HepG2 (cell line): ENCODE measurements at regions not wholly inside any gene's neighbourhood (a gene's known extent, or its start where the extent isn't known, plus 50 kb on each side); places are given as distances from the start of the nearest gene placed in this dataset.

Experiments used
- ATAC-seq: fragments of 200-7000 bp; cut with Tn5 transposase; 3 replicates; pipeline ENCODE4 v1.9.1; 2020; ENCODE audit warnings: mild to moderate bottlenecking, moderate library complexity
- BruUV-seq: library from RNA; stranded (reverse); fragments of 400-500 nt; replicated peaks from 2 replicates; lab custom pipeline; 2021; lab: Mats Ljungman, UMichigan
- CTCF ChIA-PET: fragments of 300-600 bp; formaldehyde crosslinking; extraction: SDS; loops from one replicate; lab custom pipeline; 2021; ENCODE audit warnings: low total read pairs, inconsistent platforms, low intra/inter-chr PET ratio; lab: Yijun Ruan, JAX
- POLR2A ChIA-PET: fragments of 350-600 bp; sonication (Branson Sonifier 250); formaldehyde crosslinking; loops from one replicate; lab custom pipeline; 2020; ENCODE audit warnings: antibody characterized with exemption, inconsistent platforms; lab: Yijun Ruan, JAX
- DNase-seq: peaks from one replicate; pipeline ENCODE4 v3.0.0-alpha.2; 2015; ENCODE audit warnings: low spot score
- FAIRE-seq: peaks from 3 replicates; lab custom pipeline; 2011; peaks lifted over from hg19 to GRCh38; lab: Jason Lieb, UNC
- H2AFZ ChIP-seq: one replicate; pipeline ENCODE4 v1.6.1; 2011; ENCODE audit warnings: low read length, inconsistent platforms
- H3K27ac ChIP-seq: fragments of 300-600 bp; 3 replicates; pipeline ENCODE4 v1.8.0; 2011; ENCODE audit warnings: mixed run types, mild to moderate bottlenecking, mixed read lengths, low read length, inconsistent platforms; ENCODE audit not compliant: insufficient read depth; ENCODE audit errors: extremely low read length
- H3K27me3 ChIP-seq, 2 experiments: fragments of 200-600 bp in 1 of 2; 2 replicates in 1 of 2; 3 replicates in 1 of 2; pipeline versions ENCODE4 v1.6.0 to v1.8.0; 2011; ENCODE audit warnings: low read length in 2 of 2, mild to moderate bottlenecking in 2 of 2, moderate library complexity in 2 of 2, inconsistent platforms in 1 of 2; ENCODE audit not compliant: insufficient read depth in 2 of 2, control insufficient read depth in 1 of 2
- H3K36me3 ChIP-seq, 2 experiments: fragments of 200-600 bp in 1 of 2; replicated peaks in 1 of 2; 2 replicates in 1 of 2; 3 replicates in 1 of 2; pipeline versions ENCODE4 v1.5.1 to v1.8.0; 2011; ENCODE audit warnings: low read length in 2 of 2, inconsistent platforms in 1 of 2; ENCODE audit not compliant: insufficient read depth in 2 of 2, control insufficient read depth in 1 of 2
- H3K4me1 ChIP-seq: 2 replicates; pipeline ENCODE4 v1.5.1; 2012; ENCODE audit warnings: low read length, inconsistent platforms; ENCODE audit not compliant: insufficient read depth
- H3K4me2 ChIP-seq: 2 replicates; pipeline ENCODE4 v1.6.0; 2011; ENCODE audit warnings: low read depth, low read length, inconsistent platforms
- H3K4me3 ChIP-seq, 3 experiments: fragments of 200-600 bp in 1 of 3; sonication (generic), shearing (Covaris generic) in 1 of 3; replicated peaks in 1 of 3; 2 replicates each; pipeline ENCODE4 v1.5.1; 2011 to 2016; ENCODE audit warnings: low read length in 3 of 3, inconsistent platforms in 2 of 3, low read depth in 2 of 3, mild to moderate bottlenecking in 2 of 3, control low read depth in 1 of 3, mixed read lengths in 1 of 3; ENCODE audit not compliant: insufficient read depth in 1 of 3
- H3K79me2 ChIP-seq: one replicate; pipeline ENCODE4 v1.6.1; 2011; ENCODE audit warnings: low read length, inconsistent platforms; ENCODE audit not compliant: insufficient read depth
- H3K9ac ChIP-seq: 2 replicates; pipeline ENCODE4 v1.6.0; 2011; ENCODE audit warnings: mild to moderate bottlenecking, low read depth, low read length, inconsistent platforms; ENCODE audit not compliant: insufficient read depth
- H3K9me3 ChIP-seq: 2 replicates; pipeline ENCODE4 v1.5.1; 2012; ENCODE audit warnings: mild to moderate bottlenecking, low read length
- H4K20me1 ChIP-seq: 2 replicates; pipeline ENCODE4 v1.6.0; 2011; ENCODE audit warnings: inconsistent platforms, mild to moderate bottlenecking, low read length, moderate library complexity; ENCODE audit not compliant: insufficient read depth
- HDAC6 ChIP-seq: fragments of 200-600 bp; sonication (generic); IDR thresholded peaks from 2 replicates; pipeline ENCODE4 v1.7.0; 2017; ENCODE audit warnings: mild to moderate bottlenecking, antibody characterized with exemption, low read length, low read depth
- MAFF ChIP-seq: IDR thresholded peaks from 2 replicates; pipeline ENCODE4 v1.6.1; 2011; ENCODE audit warnings: low read depth, low read length, improper control_type of control experiment
- MAFK ChIP-seq, 2 experiments: IDR thresholded peaks in 1 of 2; conservative IDR thresholded peaks in 1 of 2; 2 replicates each; pipeline ENCODE4 v1.6.1; 2011; ENCODE audit warnings: improper control_type of control experiment in 2 of 2, low read length in 2 of 2
- NFE2L2 ChIP-seq: fragments of 150-350 bp; IDR thresholded peaks from 2 replicates; pipeline ENCODE4 v1.6.1; 2014; ENCODE audit warnings: low read length
- PHF20 ChIP-seq: sonication (generic); formaldehyde crosslinking; IDR thresholded peaks from 2 replicates; pipeline ENCODE4 v1.5.0; 2020; ENCODE audit warnings: mild to moderate bottlenecking, missing genetic modification reagents
- ZNF713 ChIP-seq: sonication (generic); formaldehyde crosslinking; IDR thresholded peaks from 2 replicates; pipeline ENCODE4 v1.4.0; 2020; ENCODE audit warnings: mild to moderate bottlenecking, missing genetic modification reagents
- WGBS: methylation state at CpG from one replicate; pipeline ENCODE4 v1.1.6; 2017; ENCODE audit warnings: low lambda C conversion rate; 5-methylcytosine and 5-hydroxymethylcytosine counted together
- in situ Hi-C: cut with HindIII; loops from 2 replicates; pipeline ENCODE4 v1.10.0; 2017; ENCODE audit warnings: low pct_unique_long_range_greater_than_20kb; ENCODE audit not compliant: extremely low pct_ligation_motif_present
- intact Hi-C: fragments of 100-400 bp; cut with micrococcal nuclease; formaldehyde crosslinking; loops from one replicate; pipeline ENCODE4 v1.10.0; 2022; ENCODE audit not compliant: unreplicated experiment

GRCh38 chrX:17278961-17279360 is 96.0 kb upstream of the NHS start:
- no peaks in the 10 kb centered on the region for H3K27me3 ChIP-seq
- ChIA-PET POLR2A (no interaction called here), CTCF (no interaction called here)
- intact Hi-C loops = no loop called here
- no peak overlapping the region for H3K9ac ChIP-seq
- WGBS = 0% methylated on average over 2 of the region's 2 CpGs
- ATAC-seq (no peak), DNase-seq (no peak), FAIRE-seq (no peak)
- in situ Hi-C loops = no loop called here
- no peak overlapping the region for H2AFZ ChIP-seq
- TF ChIP-seq PHF20 (CRISPR knock-in tag) (no peak), HDAC6 (no peak)
- H3K27ac ChIP-seq = no peak overlapping the region
- BruUV-seq = no TSS peak
- H3K4me1 ChIP-seq = no peaks in the 10 kb centered on the region
- no peaks in the 10 kb centered on the region for H3K36me3 ChIP-seq
- H3K4me2 ChIP-seq = no peak overlapping the region
- H3K4me3 ChIP-seq = no peak overlapping the region
- H4K20me1 ChIP-seq = no peaks in the 10 kb centered on the region
- no peaks in the 10 kb centered on the region for H3K9me3 ChIP-seq
- H3K79me2 ChIP-seq = no peaks in the 10 kb centered on the region

- Histone ChIP-seq H3K36me3 (no peaks in the 10 kb centered on the region), H3K27me3 (no peaks in the 10 kb centered on the region), H3K27ac (no peak overlapping the region), H3K9me3 (no peaks in the 10 kb centered on the region), H2AFZ (no peak overlapping the region), H3K9ac (no peak overlapping the region), H3K4me1 (no peaks in the 10 kb centered on the region), H3K79me2 (no peaks in the 10 kb centered on the region), H3K4me3 (no peak overlapping the region), H4K20me1 (no peaks in the 10 kb centered on the region), H3K4me2 (no peak overlapping the region)
- no peak for FAIRE-seq
- DNase-seq = no peak
- no TSS peak for BruUV-seq
- ChIA-PET POLR2A (no interaction called here), CTCF (no interaction called here)
- intact Hi-C loops (no loop called here), in situ Hi-C loops (no loop called here)
- WGBS = 19% methylated on average over 2 of the region's 2 CpGs
- ATAC-seq = no peak
- TF ChIP-seq NFE2L2 = peak; percentile 83
- TF ChIP-seq ZNF713 = no peak
- peak; percentile 71 for TF ChIP-seq MAFF
- TF ChIP-seq MAFK (conservative IDR thresholded peaks at IDR 0.05 in 1 of 2, IDR thresholded peaks at IDR 0.05 in 1 of 2; ENCODE audit: low read length in 2 of 2) = peak in 1 of 2 experiments; percentile 79; a peak in 2 of 4 replicates
Observed at GRCh38 chrX:17285983-17286382, 89.0 kb upstream of the NHS start.
